ENCODE measurements at regions not wholly inside any gene's neighbourhood (a gene's known extent, or its start where the extent isn't known, plus 50 kb on each side); places are given as distances from the start of the nearest gene placed in this dataset.
"Not testable (repeated sequence)": the region's sequence is repeated elsewhere in the genome, so short reads cannot be mapped to it uniquely, and the experiment has no call there.

- TF ChIP-seq CTCF (conservative IDR thresholded peaks at IDR 0.05; ENCODE audit: low read depth, low read length), result no peak
- no peak for DNase-seq (ENCODE audit: low read depth)
Measured at GRCh38 chr17:36691606-36692005, 90.2 kb downstream of the MRM1 start.

GRCh38 chr17:36695082-36695481, 93.7 kb downstream of the MRM1 start:
- H3K4me3 ChIP-seq (ENCODE audit: low read length), result no peak overlapping the region
- TF ChIP-seq CTCF (conservative IDR thresholded peaks at IDR 0.05; ENCODE audit: low read depth, low read length), result no peak
- no peak for DNase-seq (ENCODE audit: low read depth)

More at GRCh38 chr17:36691606-36692005, 90.2 kb downstream of the MRM1 start:
- H3K4me3 ChIP-seq (ENCODE audit: low read length), result no peak overlapping the region

- not testable (repeated sequence) for DNase-seq (ENCODE audit: low read depth); H3K4me3 ChIP-seq (ENCODE audit: low read length)
Measured at GRCh38 chr17:36695710-36696109, 94.3 kb downstream of the MRM1 start.

GRCh38 chr17:36696805-36697204, 95.4 kb downstream of the MRM1 start:
- no peak for DNase-seq (ENCODE audit: low read depth)
- H3K4me3 ChIP-seq (ENCODE audit: low read length), result no peak overlapping the region
- TF ChIP-seq CTCF (conservative IDR thresholded peaks at IDR 0.05; ENCODE audit: low read depth, low read length), result no peak

GRCh38 chr17:36697903-36698530, 96.6 kb downstream of the MRM1 start:
- DNase-seq (ENCODE audit: low read depth), result no peak
- no peak overlapping the region for H3K4me3 ChIP-seq (ENCODE audit: low read length)
- TF ChIP-seq CTCF (conservative IDR thresholded peaks at IDR 0.05; ENCODE audit: low read depth, low read length), result no peak

GRCh38 chr17:36701429-36702099, 100.2 kb downstream of the MRM1 start:
- TF ChIP-seq CTCF (conservative IDR thresholded peaks at IDR 0.05; ENCODE audit: low read depth, low read length), result no peak
- no peak for DNase-seq (ENCODE audit: low read depth)
- H3K4me3 ChIP-seq (ENCODE audit: low read length), result no peak overlapping the region

- no peak for TF ChIP-seq CTCF (conservative IDR thresholded peaks at IDR 0.05; ENCODE audit: low read depth, low read length)
- no peak overlapping the region for H3K4me3 ChIP-seq (ENCODE audit: low read length)
- no peak for DNase-seq (ENCODE audit: low read depth)
Measured at GRCh38 chr17:36702636-36703035, 101.3 kb downstream of the MRM1 start.

All from retinal pigment epithelial cell (primary cell).